Esophagus muscularis mucosa (tissue), 4 donors: ENCODE measurements at regions not wholly inside any gene's neighbourhood (a gene's known extent, or its start where the extent isn't known, plus 50 kb on each side); places are given as distances from the start of the nearest gene placed in this dataset.

ENCODE experiments used
- DNase-seq: peaks from one replicate; pipeline ENCODE4 v3.0.0-alpha.2; 2017; ENCODE audit errors: extremely low spot score
- H3K27ac ChIP-seq, 4 donors: fragments of 200-600 bp; sonication (generic); replicated peaks in 1 of 4; 1 replicate in 3 of 4; 2 replicates in 1 of 4; pipeline ENCODE4 v1.5.1; 2016 to 2019; ENCODE audit warnings: mild to moderate bottlenecking in 1 of 4
- H3K27me3 ChIP-seq, 4 donors: fragments of 200-600 bp; sonication (generic); one replicate each; pipeline versions ENCODE4 v1.5.1 to v1.6.0; 2016 to 2019
- H3K36me3 ChIP-seq, 4 donors: fragments of 200-600 bp; sonication (generic); one replicate each; pipeline ENCODE4 v1.5.1; 2016 to 2019
- H3K4me1 ChIP-seq, 4 donors: fragments of 200-600 bp; sonication (generic); one replicate each; pipeline ENCODE4 v1.5.1; 2016 to 2019
- H3K4me3 ChIP-seq, 4 donors: fragments of 200-600 bp; sonication (generic); 1 replicate in 2 of 4; 2 replicates in 2 of 4; pipeline ENCODE4 v1.5.1; 2016 to 2019; ENCODE audit warnings: mild to moderate bottlenecking in 4 of 4, moderate library complexity in 1 of 4
- H3K9me3 ChIP-seq, 4 donors: fragments of 200-600 bp; sonication (generic); 1 replicate in 3 of 4; 2 replicates in 1 of 4; pipeline ENCODE4 v1.5.1; 2016 to 2019
- CTCF ChIP-seq, 3 experiments: fragments of 200-600 bp in 2 of 3; fragments of 450-650 bp in 1 of 3; sonication (generic) in 2 of 3; IDR thresholded peaks; one replicate each; pipeline ENCODE4 v1.5.1; 2017 to 2019; ENCODE audit warnings: antibody characterized with exemption in 3 of 3, mild to moderate bottlenecking in 2 of 3, moderate library complexity in 1 of 3
- EP300 ChIP-seq: sonication (generic); formaldehyde crosslinking; IDR thresholded peaks from one replicate; pipeline ENCODE4 v1.6.1; 2017; ENCODE audit warnings: antibody characterized with exemption
- POLR2A ChIP-seq: fragments of 450-650 bp; IDR thresholded peaks from one replicate; pipeline ENCODE4 v1.6.1; 2017; ENCODE audit warnings: antibody characterized with exemption, moderate library complexity, mild to moderate bottlenecking, low read depth
- POLR2AphosphoS5 ChIP-seq, 2 donors: sonication (generic); formaldehyde crosslinking; IDR thresholded peaks; one replicate each; pipeline ENCODE4 v1.6.1; 2017; ENCODE audit warnings: antibody characterized with exemption in 2 of 2
- WGBS: methylation state at CpG from one replicate; pipeline ENCODE4 v1.1.5; 2018; 5-methylcytosine and 5-hydroxymethylcytosine counted together
- intact Hi-C: fragments of 100-400 bp; cut with DNase I; formaldehyde crosslinking; loops from one replicate; pipeline ENCODE4 v1.15.1; 2023

DNA sequence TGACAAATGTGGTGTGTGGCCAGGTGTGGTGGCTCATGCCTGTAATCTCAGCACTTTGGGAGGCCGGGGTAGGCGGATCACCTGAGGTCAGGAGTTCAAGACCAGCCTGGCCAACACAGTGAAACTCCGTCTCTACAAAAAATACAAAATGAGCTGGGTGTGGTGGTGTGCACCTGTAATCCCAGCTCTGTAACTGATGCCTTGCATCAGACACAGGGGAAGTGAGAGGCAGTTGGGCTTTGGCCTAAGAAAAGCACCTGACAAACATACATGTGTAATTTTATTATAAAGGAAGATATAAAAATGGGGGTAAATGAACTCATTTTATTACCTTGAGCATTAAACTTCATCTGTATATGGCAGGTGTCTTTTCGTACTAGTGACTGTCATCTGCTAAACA lies 66.7 kb upstream of the FAM136A start:
- H3K36me3 ChIP-seq: no peaks in the 10 kb centered on the region
- H3K9me3 ChIP-seq: peaks cover 0 to 5% (median 2%) of the 10 kb centered on the region in 4 donors
- no peak overlapping the region for H3K27ac ChIP-seq
- H3K4me1 ChIP-seq: no peaks in the 10 kb centered on the region
- WGBS: 80% methylated on average over 4 of the region's 4 CpGs
- H3K27me3 ChIP-seq: no peaks in the 10 kb centered on the region
- H3K4me3 ChIP-seq: no peak overlapping the region
- DNase-seq: no peak
- no peak for TF ChIP-seq CTCF (IDR thresholded peaks at IDR 0.05)
- no peak for TF ChIP-seq POLR2A
- intact Hi-C loops: no loop called here

GRCh38 chr2:70367722-70368323 lies 66.0 kb upstream of the FAM136A start:
- Histone ChIP-seq H3K4me1 (no peaks in the 10 kb centered on the region), H3K4me3 (no peak overlapping the region), H3K9me3 (peaks cover 0 to 3% (median 1%) of the 10 kb centered on the region in 4 donors), H3K36me3 (no peaks in the 10 kb centered on the region), H3K27ac (no peak overlapping the region), H3K27me3 (no peaks in the 10 kb centered on the region)
- intact Hi-C loops: no loop called here
- WGBS: 54% methylated on average over 8 of the region's 8 CpGs
- TF ChIP-seq POLR2A: no peak
- TF ChIP-seq CTCF (IDR thresholded peaks at IDR 0.05): no peak
- TF ChIP-seq EP300: no peak
- no peak for TF ChIP-seq POLR2AphosphoS5 (IDR thresholded peaks at IDR 0.05)
- no peak for DNase-seq

DNA sequence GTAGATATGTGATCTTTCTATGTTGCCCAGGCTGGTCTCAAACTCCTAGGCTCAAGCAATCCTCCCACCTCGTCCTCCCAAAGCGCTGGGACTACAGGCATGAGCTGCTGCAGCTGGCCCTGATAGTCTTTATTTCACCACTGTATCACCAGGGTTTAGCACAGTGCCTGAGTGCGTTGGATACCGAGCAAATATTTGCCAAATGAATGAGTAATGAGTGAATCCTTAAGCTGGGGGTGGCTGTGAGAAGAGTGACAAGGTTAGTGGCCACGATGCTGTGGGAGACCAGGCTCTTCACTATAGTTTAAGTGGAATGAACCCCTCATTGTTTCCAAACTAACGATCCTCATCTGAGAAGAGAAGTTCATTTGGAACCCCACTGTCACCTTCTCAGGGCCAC lies 60.8 kb upstream of the FAM136A start:
- Histone ChIP-seq H3K4me1 (peaks cover 0 to 4% (median 0%) of the 10 kb centered on the region in 4 donors), H3K9me3 (no peaks in the 10 kb centered on the region), H3K4me3 (no peak overlapping the region), H3K36me3 (no peaks in the 10 kb centered on the region), H3K27ac (no peak overlapping the region), H3K27me3 (no peaks in the 10 kb centered on the region)
- TF ChIP-seq POLR2AphosphoS5 (IDR thresholded peaks at IDR 0.05): no peak
- TF ChIP-seq CTCF (IDR thresholded peaks at IDR 0.05): no peak
- no peak for TF ChIP-seq POLR2A
- TF ChIP-seq EP300: no peak
- no peak for DNase-seq
- 91% methylated on average over 6 of the region's 6 CpGs for WGBS
- intact Hi-C loops: no loop called here

GRCh38 chr2:70360661-70361270 lies 58.9 kb upstream of the FAM136A start:
- Histone ChIP-seq H3K4me3 (no peak overlapping the region), H3K27me3 (no peaks in the 10 kb centered on the region), H3K36me3 (no peaks in the 10 kb centered on the region), H3K4me1 (peaks cover 0 to 4% (median 0%) of the 10 kb centered on the region in 4 donors), H3K9me3 (no peaks in the 10 kb centered on the region), H3K27ac (no peak overlapping the region)
- no peak for DNase-seq
- 93% methylated on average over 3 of the region's 3 CpGs for WGBS
- intact Hi-C loops: no loop called here
- no peak for TF ChIP-seq POLR2AphosphoS5 (IDR thresholded peaks at IDR 0.05)
- no peak for TF ChIP-seq CTCF (IDR thresholded peaks at IDR 0.05)
- no peak for TF ChIP-seq EP300
- TF ChIP-seq POLR2A: no peak

- 55% methylated on average over 6 of the region's 6 CpGs for WGBS
- no peak for DNase-seq
These were observed 55.8 kb upstream of the FAM136A start for GRCh38 chr2:70357684-70358071.

More at GRCh38 chr2:70357684-70358071, 55.8 kb upstream of the FAM136A start:
- Histone ChIP-seq H3K4me3 (no peak overlapping the region), H3K36me3 (no peaks in the 10 kb centered on the region), H3K27me3 (no peaks in the 10 kb centered on the region), H3K9me3 (no peaks in the 10 kb centered on the region), H3K4me1 (peaks cover 0 to 4% (median 0%) of the 10 kb centered on the region in 4 donors), H3K27ac (no peak overlapping the region)
- TF ChIP-seq CTCF (IDR thresholded peaks at IDR 0.05): no peak
- no peak for TF ChIP-seq POLR2A
- TF ChIP-seq EP300: no peak
- no peak for TF ChIP-seq POLR2AphosphoS5 (IDR thresholded peaks at IDR 0.05)
- intact Hi-C loops: no loop called here
